HepG2 (cell line): ENCODE measurements at regions not wholly inside any gene's neighbourhood (a gene's known extent, or its start where the extent isn't known, plus 50 kb on each side); places are given as distances from the start of the nearest gene placed in this dataset.

Source experiments
- ATAC-seq: fragments of 200-7000 bp; cut with Tn5 transposase; 3 replicates; pipeline ENCODE4 v1.9.1; 2020; ENCODE audit warnings: mild to moderate bottlenecking, moderate library complexity
- BruUV-seq: library from RNA; stranded (reverse); fragments of 400-500 nt; replicated peaks from 2 replicates; lab custom pipeline; 2021; lab: Mats Ljungman, UMichigan
- CTCF ChIA-PET: fragments of 300-600 bp; formaldehyde crosslinking; extraction: SDS; loops from one replicate; lab custom pipeline; 2021; ENCODE audit warnings: low total read pairs, inconsistent platforms, low intra/inter-chr PET ratio; lab: Yijun Ruan, JAX
- POLR2A ChIA-PET: fragments of 350-600 bp; sonication (Branson Sonifier 250); formaldehyde crosslinking; loops from one replicate; lab custom pipeline; 2020; ENCODE audit warnings: antibody characterized with exemption, inconsistent platforms; lab: Yijun Ruan, JAX
- DNase-seq: peaks from one replicate; pipeline ENCODE4 v3.0.0-alpha.2; 2015; ENCODE audit warnings: low spot score
- FAIRE-seq: peaks from 3 replicates; lab custom pipeline; 2011; peaks lifted over from hg19 to GRCh38; lab: Jason Lieb, UNC
- H2AFZ ChIP-seq: one replicate; pipeline ENCODE4 v1.6.1; 2011; ENCODE audit warnings: low read length, inconsistent platforms
- H3K27ac ChIP-seq: fragments of 300-600 bp; 3 replicates; pipeline ENCODE4 v1.8.0; 2011; ENCODE audit warnings: mixed run types, mild to moderate bottlenecking, mixed read lengths, low read length, inconsistent platforms; ENCODE audit not compliant: insufficient read depth; ENCODE audit errors: extremely low read length
- H3K27me3 ChIP-seq, 2 experiments: fragments of 200-600 bp in 1 of 2; 2 replicates in 1 of 2; 3 replicates in 1 of 2; pipeline versions ENCODE4 v1.6.0 to v1.8.0; 2011; ENCODE audit warnings: low read length in 2 of 2, mild to moderate bottlenecking in 2 of 2, moderate library complexity in 2 of 2, inconsistent platforms in 1 of 2; ENCODE audit not compliant: insufficient read depth in 2 of 2, control insufficient read depth in 1 of 2
- H3K36me3 ChIP-seq, 2 experiments: fragments of 200-600 bp in 1 of 2; replicated peaks in 1 of 2; 2 replicates in 1 of 2; 3 replicates in 1 of 2; pipeline versions ENCODE4 v1.5.1 to v1.8.0; 2011; ENCODE audit warnings: low read length in 2 of 2, inconsistent platforms in 1 of 2; ENCODE audit not compliant: insufficient read depth in 2 of 2, control insufficient read depth in 1 of 2
- H3K4me1 ChIP-seq: 2 replicates; pipeline ENCODE4 v1.5.1; 2012; ENCODE audit warnings: low read length, inconsistent platforms; ENCODE audit not compliant: insufficient read depth
- H3K4me2 ChIP-seq: 2 replicates; pipeline ENCODE4 v1.6.0; 2011; ENCODE audit warnings: low read depth, low read length, inconsistent platforms
- H3K4me3 ChIP-seq, 3 experiments: fragments of 200-600 bp in 1 of 3; sonication (generic), shearing (Covaris generic) in 1 of 3; replicated peaks in 1 of 3; 2 replicates each; pipeline ENCODE4 v1.5.1; 2011 to 2016; ENCODE audit warnings: low read length in 3 of 3, inconsistent platforms in 2 of 3, low read depth in 2 of 3, mild to moderate bottlenecking in 2 of 3, control low read depth in 1 of 3, mixed read lengths in 1 of 3; ENCODE audit not compliant: insufficient read depth in 1 of 3
- H3K79me2 ChIP-seq: one replicate; pipeline ENCODE4 v1.6.1; 2011; ENCODE audit warnings: low read length, inconsistent platforms; ENCODE audit not compliant: insufficient read depth
- H3K9ac ChIP-seq: 2 replicates; pipeline ENCODE4 v1.6.0; 2011; ENCODE audit warnings: mild to moderate bottlenecking, low read depth, low read length, inconsistent platforms; ENCODE audit not compliant: insufficient read depth
- H3K9me3 ChIP-seq: 2 replicates; pipeline ENCODE4 v1.5.1; 2012; ENCODE audit warnings: mild to moderate bottlenecking, low read length
- H4K20me1 ChIP-seq: 2 replicates; pipeline ENCODE4 v1.6.0; 2011; ENCODE audit warnings: inconsistent platforms, mild to moderate bottlenecking, low read length, moderate library complexity; ENCODE audit not compliant: insufficient read depth
- ATM ChIP-seq: fragments of 450-650 bp; IDR thresholded peaks from 2 replicates; pipeline ENCODE4 v1.7.1; 2017; ENCODE audit warnings: mild to moderate bottlenecking, borderline replicate concordance
- DZIP1 ChIP-seq: sonication (generic); formaldehyde crosslinking; IDR thresholded peaks from 2 replicates; pipeline ENCODE4 v1.5.0; 2020; ENCODE audit warnings: mild to moderate bottlenecking, missing genetic modification reagents
- FOSL1 ChIP-seq: sonication (generic); formaldehyde crosslinking; IDR thresholded peaks from 2 replicates; pipeline ENCODE4 v1.9.0; 2021; ENCODE audit warnings: missing genetic modification reagents, borderline replicate concordance
- MXI1 ChIP-seq: IDR thresholded peaks from 3 replicates; pipeline ENCODE4 v1.6.1; 2012; ENCODE audit warnings: low read depth, low read length, inconsistent platforms, borderline replicate concordance
- NBN ChIP-seq: fragments of 450-650 bp; conservative IDR thresholded peaks from 2 replicates; pipeline ENCODE4 v1.6.1; 2017
- SNAPC4 ChIP-seq: sonication (generic); formaldehyde crosslinking; IDR thresholded peaks from 2 replicates; pipeline ENCODE4 v1.4.0; 2020; ENCODE audit warnings: mild to moderate bottlenecking, missing genetic modification reagents
- SP140L ChIP-seq: sonication (generic); formaldehyde crosslinking; IDR thresholded peaks from 2 replicates; pipeline ENCODE4 v1.4.0; 2020; ENCODE audit warnings: missing genetic modification reagents, borderline replicate concordance
- SRSF4 ChIP-seq: fragments of 200-400 bp; formaldehyde crosslinking; IDR thresholded peaks from one replicate; pipeline ENCODE4 v1.6.1; 2018; ENCODE audit warnings: mild to moderate bottlenecking, low read depth, low read length, moderate library complexity; ENCODE audit not compliant: poor library complexity, severe bottlenecking
- TIGD3 ChIP-seq: sonication (generic); formaldehyde crosslinking; IDR thresholded peaks from 2 replicates; pipeline ENCODE4 v1.5.1; 2020; ENCODE audit warnings: mild to moderate bottlenecking, missing genetic modification reagents, borderline replicate concordance
- ZNF160 ChIP-seq: sonication (generic); formaldehyde crosslinking; IDR thresholded peaks from 2 replicates; pipeline ENCODE4 v1.8.0; 2022; ENCODE audit warnings: mild to moderate bottlenecking, inconsistent platforms, missing genetic modification reagents
- ZNF354B ChIP-seq: sonication (generic); formaldehyde crosslinking; IDR thresholded peaks from 2 replicates; pipeline ENCODE4 v1.8.0; 2022; ENCODE audit warnings: mild to moderate bottlenecking, missing genetic modification reagents
- ZNF724P ChIP-seq: sonication (generic); formaldehyde crosslinking; IDR thresholded peaks from 2 replicates; pipeline ENCODE4 v1.8.0; 2022; ENCODE audit warnings: missing genetic modification reagents, borderline replicate concordance
- ZNF761 ChIP-seq: sonication (generic); formaldehyde crosslinking; conservative IDR thresholded peaks from 2 replicates; pipeline ENCODE4 v1.4.0; 2020; ENCODE audit warnings: mild to moderate bottlenecking, missing genetic modification reagents
- ZNF776 ChIP-seq: sonication (generic); formaldehyde crosslinking; IDR thresholded peaks from 2 replicates; pipeline ENCODE4 v1.4.0; 2020; ENCODE audit warnings: mild to moderate bottlenecking, missing genetic modification reagents
- WGBS: methylation state at CpG from one replicate; pipeline ENCODE4 v1.1.6; 2017; ENCODE audit warnings: low lambda C conversion rate; 5-methylcytosine and 5-hydroxymethylcytosine counted together
- in situ Hi-C: cut with HindIII; loops from 2 replicates; pipeline ENCODE4 v1.10.0; 2017; ENCODE audit warnings: low pct_unique_long_range_greater_than_20kb; ENCODE audit not compliant: extremely low pct_ligation_motif_present
- intact Hi-C: fragments of 100-400 bp; cut with micrococcal nuclease; formaldehyde crosslinking; loops from one replicate; pipeline ENCODE4 v1.10.0; 2022; ENCODE audit not compliant: unreplicated experiment
- TF ChIP-seq, protein P1 (sequence below): sonication (generic); formaldehyde crosslinking; conservative IDR thresholded peaks from 2 replicates; pipeline ENCODE4 v1.4.0; 2020; ENCODE audit warnings: missing genetic modification reagents

DNA sequence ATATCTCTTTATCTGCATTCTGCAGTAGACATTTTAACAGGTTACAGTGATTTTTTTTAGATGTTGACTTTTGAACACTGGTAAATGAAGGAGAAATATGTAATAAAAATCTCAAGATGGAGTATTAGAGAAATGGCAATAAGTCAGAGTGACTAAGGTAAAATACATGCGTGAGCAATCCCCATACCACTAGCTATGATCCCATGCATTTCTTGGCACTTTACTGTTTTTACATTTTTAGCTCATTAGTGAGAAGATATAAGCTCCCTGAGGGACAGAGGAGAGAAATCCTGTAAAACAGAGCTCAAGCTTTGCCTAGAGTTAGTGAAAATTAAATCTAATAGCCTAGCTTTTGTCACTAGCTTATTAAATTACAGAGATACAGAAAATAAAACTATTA is 181.9 kb upstream of the TRPM3 start (continued):
- TF ChIP-seq SNAPC4 (CRISPR knock-in tag) (no peak), ZNF761 (no peak), MXI1 (no peak), ZNF354B (no peak), ATM (no peak)
- TF ChIP-seq, protein P1, sequence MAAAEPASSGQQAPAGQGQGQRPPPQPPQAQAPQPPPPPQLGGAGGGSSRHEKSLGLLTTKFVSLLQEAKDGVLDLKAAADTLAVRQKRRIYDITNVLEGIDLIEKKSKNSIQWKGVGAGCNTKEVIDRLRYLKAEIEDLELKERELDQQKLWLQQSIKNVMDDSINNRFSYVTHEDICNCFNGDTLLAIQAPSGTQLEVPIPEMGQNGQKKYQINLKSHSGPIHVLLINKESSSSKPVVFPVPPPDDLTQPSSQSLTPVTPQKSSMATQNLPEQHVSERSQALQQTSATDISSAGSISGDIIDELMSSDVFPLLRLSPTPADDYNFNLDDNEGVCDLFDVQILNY (CRISPR knock-in tag): no peak

DNA sequence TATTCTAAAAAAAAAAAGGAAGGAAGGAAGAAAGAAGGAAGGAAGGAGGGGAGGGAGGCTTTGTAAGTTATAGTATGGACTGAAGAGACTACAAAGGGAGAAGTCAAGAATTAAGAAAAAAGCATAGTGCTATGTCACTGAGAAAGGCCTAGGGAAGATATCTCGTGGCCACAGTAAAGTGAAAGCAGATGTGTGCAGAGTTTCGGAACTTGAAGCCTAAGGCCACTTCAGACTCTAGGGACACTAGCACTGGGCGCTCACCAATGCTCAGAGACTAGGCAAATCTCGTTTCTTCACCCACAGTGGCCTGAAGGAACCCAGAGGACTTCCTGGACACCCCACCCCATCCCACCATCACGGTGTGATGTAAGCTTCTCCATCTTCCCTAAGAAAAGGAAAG is 181.4 kb upstream of the TRPM3 start:
- FAIRE-seq (no peak), ATAC-seq (no peak), DNase-seq (no peak)
- Histone ChIP-seq H3K9me3 (no peaks in the 10 kb centered on the region), H3K4me2 (no peak overlapping the region), H3K4me1 (no peaks in the 10 kb centered on the region), H2AFZ (no peak overlapping the region), H3K4me3 (no peak overlapping the region), H4K20me1 (no peaks in the 10 kb centered on the region), H3K36me3 (no peaks in the 10 kb centered on the region), H3K27me3 (no peaks in the 10 kb centered on the region), H3K9ac (no peak overlapping the region), H3K27ac (no peak overlapping the region), H3K79me2 (no peaks in the 10 kb centered on the region)
- in situ Hi-C loops: no loop called here
- 10% methylated on average over 5 of the region's 5 CpGs for WGBS
- CTCF ChIA-PET: no interaction called here
- intact Hi-C loops: no loop called here
- BruUV-seq: no TSS peak
- POLR2A ChIA-PET: no interaction called here
- TF ChIP-seq SRSF4 (no peak), ZNF160 (CRISPR knock-in tag) (no peak), NBN (no peak), SP140L (no peak), ZNF724P (CRISPR knock-in tag) (no peak), ZNF776 (no peak), TIGD3 (CRISPR knock-in tag) (no peak), FOSL1 (CRISPR knock-in tag) (no peak), DZIP1 (no peak)
